Activated naive CD4-positive, alpha-beta T cell treated with anti-CD3 and anti-CD28 coated beads, Interleukin-2, amount 50 U/mL, for 16 hours (primary cell): ENCODE measurements at regions not wholly inside any gene's neighbourhood (a gene's known extent, or its start where the extent isn't known, plus 50 kb on each side); places are given as distances from the start of the nearest gene placed in this dataset.
"Not testable (repeated sequence)": the region's sequence is repeated elsewhere in the genome, so short reads cannot be mapped to it uniquely, and the experiment has no call there.

Experiments
- DNase-seq: peaks from one replicate; pipeline ENCODE4 v3.0.0-alpha.2; 2020

- DNase-seq = no peak
Observed at GRCh38 chr10:44167752-44168151, 217.1 kb downstream of the CXCL12 start.

DNA sequence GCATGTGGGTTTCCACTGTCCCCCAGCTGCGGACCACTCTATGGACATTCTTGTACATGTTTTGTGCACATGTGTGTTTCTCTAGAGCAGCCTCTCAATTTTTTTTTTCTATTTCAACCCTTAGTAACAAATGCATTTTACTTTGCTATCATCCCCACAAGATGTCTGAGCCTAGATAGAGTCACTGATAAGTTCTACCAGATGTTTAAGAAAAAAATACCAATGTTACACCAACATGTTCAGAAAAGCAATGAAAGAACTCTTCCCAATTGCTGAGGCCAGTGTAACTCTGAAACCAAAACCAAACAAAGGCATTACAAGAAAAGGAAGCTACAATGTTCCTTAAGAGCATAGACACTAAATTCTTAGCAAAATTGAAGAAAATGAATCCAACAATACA, 218.5 kb downstream of the CXCL12 start:
- DNase-seq = no peak

- no peak for DNase-seq
Observed at GRCh38 chr10:44164251-44164956, 220.5 kb downstream of the CXCL12 start.

- no peak for DNase-seq
Observed at GRCh38 chr10:44161184-44161583, 223.7 kb downstream of the CXCL12 start.

DNA sequence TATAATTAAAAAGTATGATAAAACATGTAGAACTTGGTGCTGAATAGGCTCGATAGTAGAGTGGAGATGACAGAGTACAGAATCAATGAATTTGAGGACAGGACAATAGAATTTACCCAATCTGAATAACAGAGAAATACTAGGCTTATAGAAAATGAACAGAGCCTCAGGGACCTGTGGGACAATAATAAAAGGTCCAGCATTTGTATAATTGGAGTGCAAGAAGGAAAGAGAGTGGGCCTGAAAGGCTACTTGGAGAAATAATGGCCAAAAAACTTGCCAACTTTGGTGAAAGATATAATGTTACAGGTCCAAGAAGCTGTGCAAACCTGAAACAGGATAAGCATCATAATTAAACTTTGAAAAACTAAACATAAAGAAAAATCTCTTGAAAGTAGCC, 227.3 kb downstream of the CXCL12 start:
- no peak for DNase-seq

GRCh38 chr10:44154956-44155355, 229.9 kb downstream of the CXCL12 start:
- no peak for DNase-seq

DNA sequence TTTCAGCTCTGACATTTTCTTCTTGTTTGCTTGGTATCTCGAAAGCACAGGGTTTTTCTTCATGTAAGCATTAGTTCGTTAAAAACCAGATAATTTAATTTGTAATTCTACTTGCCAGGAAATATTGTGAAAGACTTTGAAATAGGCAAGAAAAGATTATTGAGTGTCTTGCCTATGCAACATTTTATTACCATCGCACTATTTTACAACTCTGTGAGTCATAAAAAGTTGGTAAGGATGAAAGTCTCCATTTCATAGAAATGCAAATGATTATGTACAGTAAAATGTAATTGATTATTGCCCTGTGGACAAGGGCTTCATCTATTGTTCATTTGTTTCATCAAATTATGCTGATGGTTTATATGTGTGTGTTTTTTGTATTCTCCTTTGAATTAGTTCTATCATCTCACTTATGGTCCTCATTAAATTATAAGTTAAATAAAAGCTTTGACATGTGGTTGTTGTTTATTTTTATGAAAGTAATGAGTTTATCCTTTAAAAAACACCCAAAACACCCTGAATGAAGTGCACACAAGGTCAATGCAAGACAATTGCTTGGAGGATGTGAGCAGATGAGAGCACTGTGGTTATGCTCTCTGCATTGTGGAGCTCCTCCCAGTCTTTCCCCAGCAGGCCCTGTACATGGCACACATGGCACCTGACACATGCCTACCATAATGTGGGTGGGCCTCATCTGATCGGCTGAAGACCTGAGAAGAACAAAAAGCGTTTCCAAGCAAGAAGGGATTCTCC, 230.8 kb downstream of the CXCL12 start:
- no peak for DNase-seq

DNA sequence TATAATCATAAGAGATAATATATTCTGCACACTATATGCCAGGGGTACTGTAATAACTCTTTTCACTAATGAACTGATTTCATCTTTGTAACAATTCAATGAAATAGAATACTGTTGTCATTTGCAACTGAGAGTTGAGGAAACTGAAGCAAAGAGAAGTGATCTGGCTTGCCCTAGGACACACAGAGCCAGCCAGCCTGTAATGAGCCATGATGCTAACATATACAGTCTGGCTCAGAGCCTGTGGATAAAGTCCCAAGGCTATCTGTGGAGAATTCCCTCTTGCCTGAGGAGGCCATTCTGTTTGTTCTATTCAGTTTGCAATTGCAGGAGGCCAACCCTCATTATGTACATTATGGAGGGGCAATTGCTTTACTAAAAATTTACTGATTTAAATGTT, 241.3 kb downstream of the CXCL12 start:
- no peak for DNase-seq

DNA sequence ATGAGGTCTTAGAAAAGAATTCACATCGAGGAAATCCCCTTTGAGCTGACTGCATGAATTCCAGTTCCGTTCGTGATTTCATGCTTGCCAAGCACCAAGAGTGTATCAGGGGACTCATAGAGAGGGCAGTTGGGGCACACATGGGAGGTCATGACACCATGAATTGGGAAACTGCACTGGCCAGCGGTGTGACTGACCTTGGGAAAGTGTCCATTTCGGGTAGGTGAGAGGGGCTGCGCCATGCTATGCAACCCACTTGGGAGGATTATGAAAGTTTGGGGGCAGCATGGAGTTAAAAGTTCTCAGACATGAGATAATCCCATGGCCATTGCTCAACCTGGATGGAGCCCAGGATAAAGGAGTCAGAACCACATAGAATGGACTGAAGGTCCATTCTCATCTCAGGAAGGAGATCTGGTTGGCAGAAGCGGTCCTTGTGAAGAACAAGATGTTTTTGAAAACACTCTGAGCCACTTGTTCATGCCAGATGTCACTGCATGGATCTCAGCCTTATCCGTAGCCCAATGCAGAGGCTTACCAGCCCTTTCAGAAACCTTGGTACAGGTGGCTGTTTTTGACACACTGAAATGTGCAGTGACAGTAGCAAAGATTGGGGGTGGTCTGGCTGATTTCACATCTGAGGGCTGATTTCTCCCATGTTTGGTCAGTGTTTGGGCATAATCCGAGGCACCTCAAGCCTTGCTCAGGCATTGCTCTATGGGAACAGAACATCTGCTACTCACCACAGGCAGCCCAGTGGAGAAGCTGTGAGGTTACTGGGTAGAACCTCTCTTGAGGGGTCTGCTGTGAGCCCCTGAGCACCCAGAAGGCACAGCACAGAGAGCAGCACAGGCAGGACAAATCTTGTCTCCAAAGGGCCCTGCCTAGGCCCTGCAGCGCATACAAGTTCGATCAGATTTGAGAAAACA, 252.3 kb downstream of the CXCL12 start:
- no peak for DNase-seq

GRCh38 chr10:44126291-44126717, 258.6 kb downstream of the CXCL12 start:
- DNase-seq = no peak

DNA sequence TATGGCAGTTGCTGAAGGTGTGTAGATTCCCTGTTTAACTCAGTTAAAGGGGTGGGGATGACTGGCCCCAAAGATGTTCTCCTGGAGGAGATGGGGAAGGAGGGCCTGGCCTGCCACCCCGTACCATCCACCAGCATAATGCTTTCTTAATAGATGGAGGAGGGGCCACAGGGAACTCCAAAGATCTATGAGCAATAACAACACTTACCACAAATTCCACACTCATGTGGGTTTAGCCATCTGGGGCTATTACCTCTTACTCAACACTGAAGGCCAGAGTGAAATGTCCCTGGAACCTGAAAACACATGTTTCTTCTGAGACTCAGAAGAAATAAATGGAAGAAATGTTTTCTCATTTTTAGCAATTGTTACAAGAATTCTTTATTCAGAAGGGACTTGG, 259.0 kb downstream of the CXCL12 start:
- no peak for DNase-seq

- DNase-seq = no peak
Observed at GRCh38 chr10:44118500-44118899, 266.4 kb downstream of the CXCL12 start.

GRCh38 chr10:44116474-44116873, 268.4 kb downstream of the CXCL12 start:
- no peak for DNase-seq

DNA sequence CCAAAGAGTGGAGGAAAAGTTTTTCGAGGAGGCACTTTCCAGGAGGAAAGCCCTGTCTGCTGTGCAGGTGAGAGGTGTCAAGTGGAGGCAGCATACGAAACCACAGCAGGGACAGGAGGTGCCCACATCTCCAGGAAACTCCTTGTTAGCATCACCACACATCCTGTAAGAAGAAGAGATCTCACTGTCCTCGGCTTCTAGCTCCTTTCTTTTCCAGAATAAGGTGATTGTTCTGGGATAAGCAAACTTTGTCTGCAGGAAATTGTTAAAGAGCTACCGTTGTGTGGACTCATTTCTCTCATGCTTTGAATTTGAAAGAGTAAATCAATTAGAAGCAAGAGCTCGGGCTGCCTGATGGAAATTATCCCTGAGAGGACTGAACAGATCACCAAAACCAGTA, 269.4 kb downstream of the CXCL12 start:
- no peak for DNase-seq

- no peak for DNase-seq
Observed at GRCh38 chr10:44114441-44114840, 270.5 kb downstream of the CXCL12 start.

GRCh38 chr10:44112280-44112679, 272.6 kb downstream of the CXCL12 start:
- not testable (repeated sequence) for DNase-seq

DNA sequence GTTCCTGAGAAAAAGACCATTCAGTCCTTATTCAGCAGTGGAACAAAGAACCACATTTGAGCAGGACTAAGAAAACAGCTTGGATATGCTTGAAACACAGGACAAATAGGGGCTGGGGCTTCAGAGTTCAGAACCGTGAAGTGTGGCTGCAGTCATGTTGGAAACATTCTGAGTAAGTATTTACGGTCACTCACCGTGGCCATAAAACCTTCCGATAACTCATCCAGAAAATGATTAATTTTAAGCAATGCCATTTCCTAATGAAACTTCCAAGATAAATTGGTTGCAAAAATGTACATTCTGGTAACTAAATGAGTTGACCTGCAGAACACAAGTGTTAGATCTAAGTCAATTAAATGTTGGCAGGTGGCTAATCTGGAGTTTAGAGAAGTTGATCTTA, 279.2 kb downstream of the CXCL12 start:
- DNase-seq = no peak

DNA sequence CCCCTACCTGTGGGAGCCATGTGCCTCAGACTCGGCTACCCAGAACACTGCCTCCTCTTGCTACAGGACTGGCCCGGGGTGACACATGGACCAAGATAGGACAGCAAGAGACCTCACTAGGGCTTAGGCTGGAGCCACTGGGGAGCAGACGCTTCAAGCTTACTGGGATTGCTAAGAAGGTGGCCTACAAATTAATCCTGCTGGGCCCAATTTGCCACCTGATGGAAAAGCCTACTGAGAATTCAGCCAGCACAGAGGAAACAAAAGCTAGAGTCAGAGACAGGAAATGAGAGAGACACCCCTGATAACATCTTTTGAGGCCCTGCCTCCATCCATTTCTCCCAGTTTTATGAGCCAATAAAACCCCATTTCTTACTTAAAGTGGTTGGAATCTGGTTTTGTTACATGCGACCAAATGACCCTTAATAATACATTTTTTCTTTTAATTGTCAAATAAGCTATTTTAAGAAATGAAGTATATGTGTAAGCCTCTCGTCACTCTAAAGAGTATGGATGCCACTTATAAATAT, 282.1 kb downstream of the CXCL12 start:
- no peak for DNase-seq

DNA sequence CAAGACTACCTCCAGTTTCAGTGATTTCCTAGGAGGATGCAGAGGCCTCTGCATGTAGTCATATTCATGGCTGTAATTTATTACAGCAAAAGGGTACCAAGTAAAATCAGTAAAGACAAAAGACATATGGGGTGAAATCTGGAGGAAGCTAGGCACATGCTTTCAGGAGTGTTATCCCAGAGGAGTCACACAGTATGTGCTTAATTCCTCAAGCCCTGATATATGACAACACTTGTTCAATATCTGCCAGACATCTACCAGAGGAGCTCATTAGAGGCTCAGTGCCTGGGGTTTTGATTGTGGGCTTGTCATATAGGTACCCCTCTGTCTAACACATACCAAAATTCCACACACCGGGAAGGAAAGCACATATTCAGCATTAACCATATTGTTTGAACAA, 283.8 kb downstream of the CXCL12 start:
- DNase-seq = no peak

DNA sequence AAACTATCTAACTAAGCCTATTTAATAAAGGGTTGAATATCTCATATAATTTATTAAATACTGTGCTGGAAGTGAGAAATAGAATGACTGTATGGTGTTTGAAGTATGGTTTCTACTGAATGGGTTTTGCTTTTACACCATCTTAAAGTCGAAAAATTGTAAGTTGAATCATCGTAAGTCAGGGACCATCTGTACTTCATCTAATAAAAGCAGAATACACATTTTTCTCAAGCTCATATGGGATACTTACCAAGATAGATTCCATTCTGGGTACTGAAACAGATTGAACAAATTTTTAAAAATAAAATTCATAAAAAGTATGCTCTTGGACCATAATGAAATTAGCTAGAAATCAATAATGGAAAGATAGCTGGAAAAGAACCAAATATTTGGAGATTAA, 285.4 kb downstream of the CXCL12 start:
- no peak for DNase-seq

DNA sequence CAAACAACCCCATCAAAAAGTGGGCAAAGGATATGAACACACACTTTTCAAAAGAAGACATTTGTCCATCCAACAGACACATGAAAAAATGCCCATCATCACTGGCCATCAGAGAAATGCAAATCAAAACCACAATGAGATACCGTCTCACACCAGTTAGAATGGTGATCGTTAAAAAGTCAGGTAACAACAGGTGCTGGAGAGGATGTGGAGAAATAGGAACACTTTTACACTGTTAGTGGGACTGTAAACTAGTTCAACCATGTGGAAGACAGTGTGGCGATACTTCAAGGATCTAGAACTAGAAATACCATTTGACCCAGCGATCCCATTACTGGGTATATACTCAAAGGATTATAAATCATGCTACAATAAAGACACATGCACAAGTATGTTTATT, 288.7 kb downstream of the CXCL12 start:
- not testable (repeated sequence) for DNase-seq

DNA sequence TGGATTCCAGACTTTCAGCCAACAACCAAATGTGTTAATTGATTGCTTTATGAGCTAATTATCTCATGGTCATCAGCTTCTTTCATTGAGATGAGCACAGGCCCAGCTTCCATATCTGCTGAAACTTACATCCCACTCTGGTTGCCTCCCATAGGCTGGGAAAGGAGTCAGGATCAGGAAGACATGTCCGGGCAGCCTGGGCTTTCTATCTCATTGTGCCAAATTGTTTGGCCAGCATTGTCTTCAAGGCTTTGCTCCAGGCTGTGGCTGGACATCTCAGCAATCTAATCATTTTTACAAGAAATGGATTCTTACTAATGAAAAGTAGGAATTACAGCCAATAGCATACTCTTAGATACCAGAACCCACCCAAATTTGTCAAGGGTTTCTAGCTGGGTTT, 295.2 kb downstream of the CXCL12 start:
- DNase-seq = no peak

DNA sequence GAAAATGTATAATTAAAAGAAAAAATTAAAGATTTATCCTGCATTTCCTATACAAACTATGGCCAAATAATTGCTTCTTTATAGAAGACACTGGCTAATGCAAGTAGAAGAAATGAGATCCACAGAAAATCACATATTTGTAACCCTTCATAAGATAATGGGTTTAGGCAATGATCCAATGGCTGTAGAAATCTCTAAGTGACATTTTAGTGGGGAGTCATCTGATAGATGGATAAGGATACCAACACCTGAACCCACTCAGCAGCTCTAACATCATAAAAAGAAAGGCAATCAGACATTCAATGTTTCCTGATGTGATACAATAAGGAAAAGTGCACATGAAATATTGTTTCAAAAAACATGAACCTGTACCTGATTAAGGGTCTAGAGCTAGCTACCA, 297.5 kb downstream of the CXCL12 start:
- no peak for DNase-seq
